H1 (cell line): ENCODE measurements at regions not wholly inside any gene's neighbourhood (a gene's known extent, or its start where the extent isn't known, plus 50 kb on each side); places are given as distances from the start of the nearest gene placed in this dataset.
A peak's percentile ranks its signal among the peaks of the same experiment; 100 is the strongest.

Source experiments
- CTCF ChIA-PET: fragments of 300-600 bp; sonication (Branson Sonifier 250); formaldehyde crosslinking; loops from one replicate; lab custom pipeline; 2021; ENCODE audit not compliant: partially characterized antibody; lab: Charles Lee
- POLR2A ChIA-PET: fragments of 300-600 bp; sonication (Branson Sonifier 250); formaldehyde crosslinking; loops from one replicate; lab custom pipeline; 2021; ENCODE audit warnings: inconsistent platforms; ENCODE audit not compliant: partially characterized antibody; lab: Charles Lee
- DNase-seq, 2 experiments: peaks; one replicate each; pipeline versions ENCODE4 v3.0.0 to v3.0.0-alpha.2; 2010 to 2022; ENCODE audit warnings: low spot score in 2 of 2, low read depth in 1 of 2, mixed read lengths in 1 of 2
- FAIRE-seq: peaks from 2 replicates; lab custom pipeline; 2011; peaks lifted over from hg19 to GRCh38; lab: Jason Lieb, UNC
- H2AFZ ChIP-seq: 2 replicates; pipeline ENCODE4 v1.8.1; 2012; ENCODE audit warnings: low read length, inconsistent platforms
- H2AK5ac ChIP-seq: 2 replicates; pipeline ENCODE4 v1.6.1; 2013; ENCODE audit warnings: low read depth, low read length
- H2BK120ac ChIP-seq: replicated peaks from 2 replicates; pipeline ENCODE3; 2013; ENCODE audit warnings: low read depth, low read length, inconsistent platforms
- H2BK12ac ChIP-seq: 2 replicates; pipeline ENCODE4 v1.6.1; 2013; ENCODE audit warnings: low read depth, low read length
- H2BK15ac ChIP-seq: 2 replicates; pipeline ENCODE4 v1.6.1; 2013; ENCODE audit warnings: low read length
- H2BK20ac ChIP-seq: 2 replicates; pipeline ENCODE4 v1.6.1; 2013; ENCODE audit warnings: low read length
- H2BK5ac ChIP-seq: 2 replicates; pipeline ENCODE4 v1.6.1; 2013; ENCODE audit warnings: low read depth, low read length
- H3K14ac ChIP-seq: 2 replicates; pipeline ENCODE4 v1.6.1; 2013; ENCODE audit warnings: inconsistent platforms; ENCODE audit not compliant: insufficient read length
- H3K18ac ChIP-seq: 2 replicates; pipeline ENCODE4 v1.6.1; 2013; ENCODE audit warnings: low read length; ENCODE audit errors: extremely low read depth
- H3K23ac ChIP-seq: 2 replicates; pipeline ENCODE4 v1.6.1; 2013; ENCODE audit warnings: inconsistent platforms; ENCODE audit not compliant: insufficient read length
- H3K23me2 ChIP-seq: 2 replicates; pipeline ENCODE4 v1.6.1; 2013; ENCODE audit warnings: low read depth, low read length
- H3K27ac ChIP-seq: 2 replicates; pipeline ENCODE4 v1.6.1; 2011; ENCODE audit warnings: low read depth, low read length, inconsistent platforms
- H3K27me3 ChIP-seq, 4 experiments: replicated peaks in 1 of 4; 1 replicate in 1 of 4; 2 replicates in 3 of 4; pipeline versions ENCODE4 v1.6.1 to v1.8.1; 2011 to 2013; ENCODE audit warnings: low read length in 3 of 4, mild to moderate bottlenecking in 3 of 4, inconsistent platforms in 2 of 4, mixed read lengths in 2 of 4, moderate library complexity in 1 of 4; ENCODE audit not compliant: control insufficient read depth in 3 of 4, insufficient read depth in 3 of 4; ENCODE audit errors: extremely low read depth in 1 of 4
- H3K36me3 ChIP-seq, 4 experiments: 2 replicates each; pipeline versions ENCODE4 v1.6.1 to v1.8.1; 2011 to 2013; ENCODE audit warnings: mild to moderate bottlenecking in 4 of 4, low read length in 3 of 4, moderate library complexity in 2 of 4, control low read depth in 1 of 4, inconsistent platforms in 1 of 4; ENCODE audit not compliant: insufficient read depth in 4 of 4, control insufficient read depth in 2 of 4
- H3K4ac ChIP-seq: replicated peaks from 2 replicates; pipeline ENCODE3; 2013; ENCODE audit warnings: low read length, low read depth, mixed read lengths, inconsistent platforms; ENCODE audit not compliant: insufficient read length
- H3K4me1 ChIP-seq, 4 experiments: replicated peaks in 1 of 4; 1 replicate in 1 of 4; 2 replicates in 3 of 4; pipeline versions ENCODE4 v1.6.1 to v1.8.1; 2011 to 2013; ENCODE audit warnings: low read length in 3 of 4, inconsistent platforms in 2 of 4, mixed read lengths in 1 of 4; ENCODE audit not compliant: insufficient read depth in 4 of 4, control insufficient read depth in 3 of 4
- H3K4me2 ChIP-seq, 2 experiments: 2 replicates each; pipeline versions ENCODE4 v1.6.1 to v1.8.1; 2011 to 2013; ENCODE audit warnings: low read depth in 2 of 2, low read length in 2 of 2, control low read depth in 1 of 2, inconsistent platforms in 1 of 2, mild to moderate bottlenecking in 1 of 2; ENCODE audit not compliant: insufficient read depth in 1 of 2
- H3K4me3 ChIP-seq, 4 experiments: fragments of 200-600, 300-600 bp in 1 of 4; sonication (generic), shearing (Covaris generic), sonication (Bioruptor Twin) in 1 of 4; 2 replicates each; pipeline versions ENCODE4 v1.5.1 to v1.8.1; 2011 to 2016; ENCODE audit warnings: low read length in 4 of 4, low read depth in 3 of 4, control low read depth in 2 of 4, inconsistent platforms in 2 of 4, mild to moderate bottlenecking in 2 of 4, mixed read lengths in 1 of 4, moderate library complexity in 1 of 4; ENCODE audit not compliant: insufficient read depth in 2 of 4; ENCODE audit errors: extremely low read depth in 1 of 4
- H3K56ac ChIP-seq: replicated peaks from 2 replicates; pipeline ENCODE3; 2013; ENCODE audit warnings: low read depth, mild to moderate bottlenecking, mixed read lengths, low read length, inconsistent platforms; ENCODE audit not compliant: insufficient read length
- H3K79me1 ChIP-seq: 2 replicates; pipeline ENCODE4 v1.6.1; 2013; ENCODE audit warnings: low read depth, low read length, control low read depth
- H3K79me2 ChIP-seq, 2 experiments: 2 replicates each; pipeline versions ENCODE4 v1.6.1 to v1.8.1; 2012 to 2013; ENCODE audit warnings: low read length in 2 of 2, mild to moderate bottlenecking in 2 of 2, inconsistent platforms in 1 of 2; ENCODE audit not compliant: insufficient read depth in 2 of 2, control insufficient read depth in 1 of 2
- H3K9ac ChIP-seq, 4 experiments: replicated peaks in 1 of 4; 1 replicate in 1 of 4; 2 replicates in 3 of 4; pipeline versions ENCODE4 v1.6.1 to v1.8.1; 2011 to 2013; ENCODE audit warnings: low read depth in 3 of 4, low read length in 3 of 4, control low read depth in 2 of 4, mild to moderate bottlenecking in 2 of 4, moderate library complexity in 2 of 4, inconsistent platforms in 1 of 4; ENCODE audit errors: extremely low read depth in 1 of 4
- H3K9me3 ChIP-seq, 2 experiments: 2 replicates each; pipeline versions ENCODE4 v1.6.1 to v1.8.1; 2012 to 2013; ENCODE audit warnings: mild to moderate bottlenecking in 2 of 2, moderate library complexity in 2 of 2, control low read depth in 1 of 2, inconsistent platforms in 1 of 2, low read depth in 1 of 2, low read length in 1 of 2, mixed read lengths in 1 of 2; ENCODE audit not compliant: insufficient read depth in 2 of 2
- H4K20me1 ChIP-seq, 2 experiments: replicated peaks in 1 of 2; 2 replicates each; pipeline versions ENCODE3 to v1.8.1; 2011 to 2013; ENCODE audit warnings: inconsistent platforms in 2 of 2, low read length in 2 of 2, mild to moderate bottlenecking in 1 of 2; ENCODE audit not compliant: insufficient read depth in 2 of 2, control insufficient read depth in 1 of 2
- H4K5ac ChIP-seq: 2 replicates; pipeline ENCODE4 v1.6.1; 2013; ENCODE audit warnings: low read length, low read depth, mixed read lengths, inconsistent platforms; ENCODE audit not compliant: insufficient read length
- H4K8ac ChIP-seq: 2 replicates; pipeline ENCODE4 v1.8.0; 2013; ENCODE audit warnings: mild to moderate bottlenecking, moderate library complexity, low read length, inconsistent platforms; ENCODE audit not compliant: insufficient read depth; ENCODE audit errors: extremely low read depth
- H4K91ac ChIP-seq: replicated peaks from 2 replicates; pipeline ENCODE3; 2013; ENCODE audit warnings: low read length, mixed read lengths, inconsistent platforms; ENCODE audit not compliant: insufficient read length
- BRCA1 ChIP-seq: IDR thresholded peaks from 2 replicates; pipeline ENCODE4 v1.6.1; 2012; ENCODE audit warnings: low read depth, low read length, improper control_type of control experiment
- POLR2A ChIP-seq, 2 experiments: IDR thresholded peaks; 1 replicate in 1 of 2; 2 replicates in 1 of 2; pipeline ENCODE4 v1.6.1; 2011; ENCODE audit warnings: low read depth in 2 of 2, low read length in 2 of 2, mild to moderate bottlenecking in 2 of 2; ENCODE audit errors: control extremely low read depth in 1 of 2
- RAD21 ChIP-seq, 2 experiments: IDR thresholded peaks in 1 of 2; conservative IDR thresholded peaks in 1 of 2; 2 replicates each; pipeline ENCODE4 v1.6.1; 2011; ENCODE audit warnings: low read depth in 2 of 2, low read length in 2 of 2, improper control_type of control experiment in 1 of 2, inconsistent platforms in 1 of 2, mild to moderate bottlenecking in 1 of 2, moderate library complexity in 1 of 2
- WGBS, 2 experiments: shearing (Covaris generic) in 1 of 2; methylation state at CpG; one replicate each; pipeline versions ENCODE4 v1.1.6 to v1.1.7; 2013 to 2015; ENCODE audit warnings: low lambda C conversion rate in 2 of 2, mixed read lengths in 2 of 2, inconsistent platforms in 1 of 2, low coverage in 1 of 2, missing lambda C conversion rate in 1 of 2; ENCODE audit not compliant: insufficient replicate concordance in 2 of 2, insufficient coverage in 1 of 2, insufficient read length in 1 of 2; ENCODE audit errors: extremely low coverage in 1 of 2, missing lambda C conversion rate in 1 of 2; 5-methylcytosine and 5-hydroxymethylcytosine counted together

GRCh38 chr10:8473205-8473604, 418.7 kb downstream of the GATA3 start:
- H2BK15ac ChIP-seq: no peak overlapping the region
- TF ChIP-seq BRCA1 (no peak), POLR2A (IDR thresholded peaks at IDR 0.05; ENCODE audit: control extremely low read depth in 1 of 2, low read depth in 2 of 2, low read length in 2 of 2) (no peak), RAD21 (IDR thresholded peaks at IDR 0.05 in 1 of 2, conservative IDR thresholded peaks at IDR 0.05 in 1 of 2; ENCODE audit: low read depth in 2 of 2, low read length in 2 of 2) (peak; percentile 34 to 38)
- peaks cover 3 to 9% of the 10 kb centered on the region in 2 experiments; a peak in 3 of 4 replicates for H3K9me3 ChIP-seq
- H2BK20ac ChIP-seq: no peak overlapping the region
- no peak overlapping the region for H3K14ac ChIP-seq
- no peak overlapping the region for H2BK5ac ChIP-seq
- POLR2A ChIA-PET: no interaction called here
- no peak overlapping the region for H3K4me3 ChIP-seq
- H4K20me1 ChIP-seq: no peaks in the 10 kb centered on the region
- peaks cover 2% of the 10 kb centered on the region; the same call in 1 of the 2 replicates for H3K23me2 ChIP-seq
- H2BK120ac ChIP-seq: no peak overlapping the region
- no peak overlapping the region for H2AK5ac ChIP-seq
- no peak overlapping the region for H3K56ac ChIP-seq
- H3K4ac ChIP-seq: no peak overlapping the region
- H3K9ac ChIP-seq: no peak overlapping the region
- H3K36me3 ChIP-seq: no peaks in the 10 kb centered on the region
- no peak overlapping the region for H3K18ac ChIP-seq
- H3K27me3 ChIP-seq: no peaks in the 10 kb centered on the region
- no peak overlapping the region for H3K23ac ChIP-seq
- no peak for DNase-seq
- no peaks in the 10 kb centered on the region for H3K4me1 ChIP-seq
- WGBS, 2 experiments: 85% methylated on average over 2 of the region's 2 CpGs; no CpG with 5 or more reads in 1 of the 2 experiments
- no peaks in the 10 kb centered on the region for H3K79me2 ChIP-seq
- no peak overlapping the region for H4K5ac ChIP-seq
- H3K27ac ChIP-seq: no peak overlapping the region
- H4K91ac ChIP-seq: no peak overlapping the region
- H3K4me2 ChIP-seq: no peak overlapping the region
- H3K79me1 ChIP-seq: no peaks in the 10 kb centered on the region
- no peak overlapping the region for H2BK12ac ChIP-seq
- no peak for FAIRE-seq
- H2AFZ ChIP-seq: no peak overlapping the region
- CTCF ChIA-PET: interaction anchor here (0.7 kb wide), 1 partner anchor 807 kb away, joined by 3 read pairs; no protein-coding TSS in a partner anchor
- H4K8ac ChIP-seq: no peak overlapping the region
